ENCODE measurements at regions not wholly inside any gene's neighbourhood (a gene's known extent, or its start where the extent isn't known, plus 50 kb on each side); places are given as distances from the start of the nearest gene placed in this dataset.

DNA sequence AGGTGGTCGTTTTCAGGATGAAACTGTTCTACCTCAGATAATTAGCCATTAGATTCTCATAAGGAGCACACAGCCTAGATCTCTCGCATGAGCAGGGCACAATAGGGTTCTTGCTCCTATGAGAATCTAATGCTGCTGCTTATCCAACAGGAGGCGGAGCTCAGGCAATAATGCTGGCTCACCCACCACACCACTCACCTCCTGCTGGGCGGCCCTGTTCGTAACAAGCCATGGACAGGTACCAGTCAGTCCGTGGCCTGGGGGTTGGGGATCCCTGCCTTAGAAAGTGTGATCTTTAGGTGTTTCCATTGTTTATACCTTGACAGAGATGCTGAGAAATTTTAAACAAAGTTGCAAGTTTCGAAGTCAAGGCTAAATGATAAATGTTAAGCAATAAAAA, 344.6 kb upstream of the HTR2A start:
- no peak for TF ChIP-seq POLR2A (IDR thresholded peaks at IDR 0.05)
- TF ChIP-seq, protein P1, sequence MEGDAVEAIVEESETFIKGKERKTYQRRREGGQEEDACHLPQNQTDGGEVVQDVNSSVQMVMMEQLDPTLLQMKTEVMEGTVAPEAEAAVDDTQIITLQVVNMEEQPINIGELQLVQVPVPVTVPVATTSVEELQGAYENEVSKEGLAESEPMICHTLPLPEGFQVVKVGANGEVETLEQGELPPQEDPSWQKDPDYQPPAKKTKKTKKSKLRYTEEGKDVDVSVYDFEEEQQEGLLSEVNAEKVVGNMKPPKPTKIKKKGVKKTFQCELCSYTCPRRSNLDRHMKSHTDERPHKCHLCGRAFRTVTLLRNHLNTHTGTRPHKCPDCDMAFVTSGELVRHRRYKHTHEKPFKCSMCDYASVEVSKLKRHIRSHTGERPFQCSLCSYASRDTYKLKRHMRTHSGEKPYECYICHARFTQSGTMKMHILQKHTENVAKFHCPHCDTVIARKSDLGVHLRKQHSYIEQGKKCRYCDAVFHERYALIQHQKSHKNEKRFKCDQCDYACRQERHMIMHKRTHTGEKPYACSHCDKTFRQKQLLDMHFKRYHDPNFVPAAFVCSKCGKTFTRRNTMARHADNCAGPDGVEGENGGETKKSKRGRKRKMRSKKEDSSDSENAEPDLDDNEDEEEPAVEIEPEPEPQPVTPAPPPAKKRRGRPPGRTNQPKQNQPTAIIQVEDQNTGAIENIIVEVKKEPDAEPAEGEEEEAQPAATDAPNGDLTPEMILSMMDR (IDR thresholded peaks at IDR 0.05) = no peak
